MM.1S (cell line): ENCODE measurements at regions not wholly inside any gene's neighbourhood (a gene's known extent, or its start where the extent isn't known, plus 50 kb on each side); places are given as distances from the start of the nearest gene placed in this dataset.

Source experiments
- CTCF ChIP-seq: fragments of 300-600 bp; sonication (generic); IDR thresholded peaks from 2 replicates; pipeline ENCODE4 v1.5.1; 2016; ENCODE audit warnings: antibody characterized with exemption, low read length, mixed read lengths
- EZH2 ChIP-seq: fragments of 300-600 bp; sonication (generic); optimal IDR thresholded peaks from 2 replicates; pipeline ENCODE3; 2017; ENCODE audit warnings: low read depth, mild to moderate bottlenecking, antibody characterized with exemption, low read length, mixed read lengths
- EZH2phosphoT487 ChIP-seq: fragments of 300-600 bp; sonication (generic); IDR thresholded peaks from 2 replicates; pipeline ENCODE4 v1.6.1; 2018; ENCODE audit warnings: antibody characterized with exemption, low read length

GRCh38 chr2:116645155-116645554, 1169.3 kb upstream of the DDX18 start:
- TF ChIP-seq EZH2 (no peak), CTCF (no peak), EZH2phosphoT487 (no peak)
